ENCODE measurements at regions not wholly inside any gene's neighbourhood (a gene's known extent, or its start where the extent isn't known, plus 50 kb on each side); places are given as distances from the start of the nearest gene placed in this dataset.

DNA sequence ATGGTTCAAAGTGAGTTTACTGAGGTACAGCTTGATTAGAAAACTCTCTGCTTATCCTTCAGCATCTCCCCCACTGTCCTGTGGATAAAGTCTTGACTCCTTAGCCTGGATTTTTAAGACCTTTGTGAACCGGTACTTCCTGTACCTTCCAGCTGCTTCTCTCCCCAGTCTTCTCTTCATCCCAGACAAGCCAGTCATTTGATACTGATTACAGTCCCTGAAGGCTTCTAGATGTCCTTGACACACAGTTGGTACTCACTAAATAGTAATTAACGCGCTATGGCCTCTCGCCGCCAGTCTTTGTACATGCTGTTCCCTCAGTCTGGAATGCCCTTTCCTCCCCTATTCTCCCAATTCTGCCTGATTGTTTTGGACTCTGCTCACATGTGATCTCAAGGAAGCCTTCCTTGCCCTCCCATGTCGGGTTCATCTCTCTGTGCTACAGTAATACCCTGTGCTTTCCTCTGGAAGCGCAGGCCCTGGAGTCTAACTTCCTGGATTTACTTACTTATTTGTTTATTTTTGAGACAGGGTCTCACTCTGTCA lies 50.6 kb upstream of the PTGR2 start:
- no peak for DNase-seq (ENCODE audit: low read depth in 2 of 2)

DNA sequence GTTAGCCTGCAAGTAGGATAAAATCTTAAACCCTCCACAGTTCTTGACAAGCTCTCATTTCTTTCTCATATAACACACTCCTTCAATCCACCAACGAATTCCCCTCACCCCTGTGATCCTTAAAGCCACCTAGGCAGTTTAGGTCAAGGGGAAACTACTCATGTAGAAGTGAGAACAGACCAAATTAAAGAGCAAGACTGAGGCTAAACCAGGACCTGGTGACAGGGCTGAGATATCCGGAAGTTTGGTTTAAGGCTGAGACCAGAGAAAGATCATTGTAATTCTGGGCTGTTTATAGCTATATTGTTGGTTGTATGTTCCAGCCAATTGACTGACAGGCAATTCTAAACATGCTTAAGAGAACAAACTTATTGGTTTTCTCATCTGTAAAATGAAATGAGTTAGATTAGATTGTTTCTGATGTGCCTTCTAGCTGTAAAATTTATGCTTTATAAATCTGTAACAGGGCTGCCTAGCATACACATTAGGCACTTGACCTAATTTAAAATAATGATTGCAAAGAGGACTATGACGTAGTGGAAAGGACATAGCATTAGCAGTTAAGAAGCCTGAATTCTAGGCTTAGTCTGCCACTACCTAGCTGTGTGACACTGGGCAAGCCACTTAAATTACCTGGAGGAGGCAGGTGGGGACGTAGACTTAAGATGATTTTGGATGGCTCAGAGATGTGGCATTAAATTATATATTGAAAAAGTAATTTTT lies 53.9 kb upstream of the PTGR2 start:
- DNase-seq (ENCODE audit: low read depth in 2 of 2): no peak

DNA sequence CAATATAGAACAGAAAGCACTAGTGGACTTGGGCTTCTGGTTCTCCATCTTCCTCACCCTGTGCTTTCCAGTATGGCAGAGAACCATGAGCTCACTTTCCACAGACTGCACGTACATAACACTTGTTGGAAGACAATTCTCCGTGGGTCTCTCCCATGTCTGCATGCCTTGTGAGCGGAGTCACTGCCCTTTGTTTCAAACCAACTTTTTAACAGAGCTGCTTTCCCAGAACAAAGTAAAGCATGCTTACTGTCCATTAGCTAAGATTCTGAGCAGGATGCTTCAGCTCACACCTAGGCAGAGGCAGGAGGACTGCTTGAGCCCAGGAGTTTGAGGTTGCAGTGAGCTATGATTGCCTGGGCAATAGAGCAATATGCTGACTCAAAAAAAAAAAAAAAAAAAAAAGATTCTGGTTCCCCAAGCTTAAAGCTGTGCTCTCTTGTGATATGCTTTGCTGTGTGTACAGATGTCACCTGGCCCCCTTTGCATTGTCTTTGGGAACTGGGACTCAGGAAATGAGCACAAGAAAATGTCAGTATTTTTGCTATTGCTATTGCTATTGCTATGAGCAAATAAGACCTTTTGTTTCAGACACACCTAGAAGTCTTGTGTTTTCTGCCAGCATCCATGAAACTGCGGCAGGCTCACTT lies 54.6 kb upstream of the PTGR2 start:
- DNase-seq (ENCODE audit: low read depth in 2 of 2): no peak

DNA sequence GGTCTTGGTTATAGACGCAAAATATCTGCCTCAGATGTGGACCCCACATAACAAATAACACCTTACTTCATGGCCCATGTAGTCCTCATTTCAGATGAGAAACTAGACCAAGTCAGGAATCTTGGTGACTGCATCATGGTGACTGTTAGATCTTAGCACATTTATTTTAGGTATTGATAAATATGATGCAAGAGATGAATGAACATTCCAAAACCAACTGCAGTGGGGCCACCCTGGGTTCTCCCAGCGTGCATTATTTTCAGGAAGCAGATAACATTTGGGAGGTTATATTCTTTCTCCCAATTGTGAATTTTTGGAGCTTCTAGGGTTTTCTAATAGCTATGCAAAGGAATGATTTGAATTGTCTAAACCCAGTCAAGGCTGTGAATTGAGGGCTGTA lies 55.2 kb upstream of the PTGR2 start:
- no peak for DNase-seq (ENCODE audit: low read depth in 2 of 2)

DNA sequence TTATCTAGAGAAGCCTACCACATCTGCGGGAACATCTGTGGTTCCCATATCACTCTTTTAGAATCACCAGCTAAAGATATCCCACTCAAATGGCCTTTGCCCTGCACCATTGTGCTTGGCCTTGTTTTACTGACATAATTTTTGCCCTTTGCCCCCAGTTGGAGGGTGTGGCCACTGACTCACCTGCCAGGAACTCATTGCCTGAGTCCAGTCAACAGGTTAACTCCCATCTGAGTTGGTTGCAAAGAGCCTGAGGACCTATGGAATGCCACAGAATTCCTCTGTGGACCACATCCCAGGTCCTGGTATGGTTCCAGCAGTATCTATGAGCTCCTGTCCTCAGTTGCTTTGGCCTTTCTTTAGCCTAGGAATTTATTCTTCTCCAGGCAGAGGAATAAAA lies 55.7 kb upstream of the PTGR2 start:
- DNase-seq (ENCODE audit: low read depth in 2 of 2): no peak

DNA sequence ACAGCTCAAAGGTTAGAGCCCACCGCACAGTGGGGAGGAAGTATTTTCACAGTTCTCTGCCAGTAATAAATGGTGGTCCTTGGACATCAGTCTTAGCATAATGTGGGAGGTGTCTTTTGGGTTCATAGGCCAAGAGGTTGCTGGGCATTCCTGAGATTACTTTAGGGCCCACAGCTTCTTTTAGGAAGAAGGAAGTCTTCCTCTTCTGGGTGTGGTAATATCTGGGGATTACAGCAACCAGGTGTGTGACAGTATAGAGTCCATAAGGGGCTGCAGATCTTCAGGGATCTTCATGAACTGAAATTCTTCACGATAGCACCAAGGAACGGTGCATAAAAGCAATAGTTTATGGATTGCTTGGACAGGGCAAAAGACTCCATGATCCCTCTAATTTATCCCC lies 56.2 kb upstream of the PTGR2 start:
- no peak for DNase-seq (ENCODE audit: low read depth in 2 of 2)

DNA sequence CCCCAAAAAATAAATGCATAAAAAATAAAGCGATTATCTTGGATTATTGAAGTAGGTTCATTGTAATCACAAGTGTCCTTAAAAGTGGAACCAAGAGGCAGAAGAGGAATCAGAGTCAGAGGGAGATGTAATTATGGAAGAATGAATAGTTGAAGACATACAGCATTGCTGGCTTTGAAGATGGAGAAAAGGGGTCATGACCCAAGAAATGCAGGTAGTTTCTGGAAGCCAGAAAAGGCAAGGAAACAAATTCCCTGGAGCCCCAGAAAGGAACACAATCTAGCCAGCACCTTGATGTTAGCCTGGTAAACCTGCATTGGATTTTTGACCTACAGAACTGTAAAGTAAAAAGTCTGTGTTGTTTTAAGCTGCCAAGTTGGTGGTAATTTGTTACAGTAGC lies 57.5 kb upstream of the PTGR2 start:
- no peak for DNase-seq (ENCODE audit: low read depth in 2 of 2)

DNA sequence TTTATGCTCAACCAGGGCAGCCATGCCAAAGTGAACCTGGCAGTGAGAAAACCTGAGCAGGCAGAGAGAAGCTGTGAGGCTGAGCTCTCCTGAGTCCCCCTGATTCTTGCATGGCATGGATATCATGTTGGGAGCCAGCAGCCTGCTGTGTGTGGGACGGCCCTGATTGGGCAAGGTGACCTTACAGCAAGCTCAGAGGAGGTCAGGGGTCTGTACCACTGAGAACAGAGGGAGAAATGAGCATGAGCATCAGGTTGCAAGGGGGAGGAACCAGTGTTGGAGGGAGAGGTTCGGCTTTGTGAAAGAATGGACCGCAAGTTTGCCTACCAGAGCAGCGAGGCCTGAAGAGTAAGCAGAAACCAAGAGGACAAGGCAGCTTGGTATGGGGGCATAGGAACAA lies 59.1 kb upstream of the PTGR2 start:
- DNase-seq (ENCODE audit: low read depth in 2 of 2): no peak

DNA sequence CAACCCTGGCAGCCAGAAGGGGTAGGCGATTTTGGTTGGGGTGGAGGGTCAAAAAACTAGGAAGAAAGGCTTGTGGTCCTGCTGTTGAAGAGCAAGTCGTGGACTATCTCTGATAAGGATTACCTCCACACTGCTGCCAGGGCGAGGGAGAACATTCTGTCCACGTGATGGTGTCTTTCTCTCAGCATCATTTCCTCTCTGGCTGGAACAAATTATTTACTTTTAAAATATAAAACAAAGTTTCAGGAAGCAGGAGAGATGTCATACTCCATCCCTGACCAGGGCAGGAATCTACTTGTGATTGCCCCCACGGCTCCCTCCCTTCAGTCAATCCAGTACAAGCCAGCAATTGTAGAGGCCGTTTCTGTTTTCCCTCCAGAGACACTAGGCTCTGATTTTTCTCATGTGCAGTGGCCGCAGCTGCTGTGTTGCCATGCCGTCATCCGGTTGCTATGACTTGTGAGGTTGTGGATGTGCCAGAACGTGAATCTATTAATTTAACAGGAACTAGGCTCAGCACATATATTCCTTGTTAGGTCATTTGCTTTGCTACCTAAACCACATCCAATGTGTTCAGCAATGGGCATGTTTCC lies 61.5 kb upstream of the PTGR2 start:
- no peak for DNase-seq (ENCODE audit: low read depth in 2 of 2)

DNA sequence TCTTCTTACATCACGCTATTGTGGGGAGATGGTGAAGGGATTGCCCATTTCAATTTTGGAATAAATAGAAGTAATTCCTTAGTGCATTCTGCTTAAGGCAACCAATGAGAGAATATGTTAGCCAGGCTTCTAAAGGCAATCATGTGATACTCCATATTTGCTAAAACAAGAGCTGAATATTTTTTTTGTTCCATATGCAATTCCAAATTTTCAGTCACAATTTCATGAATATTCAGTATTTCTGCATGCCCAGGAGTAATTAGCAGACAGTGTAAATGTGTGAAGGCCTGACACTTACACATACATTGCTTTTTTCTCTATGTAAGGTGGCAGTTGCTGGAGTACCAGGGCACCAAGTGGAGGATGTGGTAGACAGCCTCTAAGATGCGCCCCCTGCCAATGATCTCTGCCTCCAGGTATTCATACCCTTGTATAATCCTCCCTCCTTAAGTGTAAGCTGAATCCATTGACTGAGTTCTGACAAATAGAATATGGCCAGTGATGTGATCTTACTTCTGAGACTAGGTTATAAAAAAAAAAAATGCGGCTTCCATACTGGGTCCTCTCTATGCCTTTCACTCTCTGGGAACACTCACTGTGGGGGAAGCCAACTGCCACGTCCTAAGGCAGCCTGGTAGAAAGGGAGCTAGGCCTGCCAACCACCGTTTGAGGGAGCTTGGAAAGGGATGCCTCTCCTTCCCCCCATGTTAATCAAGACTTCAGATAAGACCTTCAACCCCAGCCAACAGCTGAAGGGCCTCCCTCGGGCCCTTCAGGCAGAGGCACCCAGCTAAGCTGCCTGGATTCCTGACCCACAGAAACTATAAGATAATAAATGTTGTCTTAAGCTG lies 62.7 kb upstream of the PTGR2 start:
- DNase-seq (ENCODE audit: low read depth in 2 of 2): no peak

DNA sequence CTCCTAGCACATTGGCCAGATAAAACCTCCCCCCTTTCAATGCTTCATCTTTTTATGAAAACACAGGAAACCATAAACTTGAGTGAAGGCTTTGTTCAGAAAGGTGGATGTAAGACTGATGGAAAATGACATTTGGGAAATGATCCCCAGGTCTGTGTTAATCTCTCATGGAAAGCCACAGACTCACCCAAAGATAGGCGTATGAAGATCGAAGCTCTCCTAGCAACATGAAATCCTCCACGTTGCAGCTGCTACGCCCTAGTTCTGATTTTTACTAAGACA lies 63.4 kb upstream of the PTGR2 start:
- no peak for DNase-seq (ENCODE audit: low read depth in 2 of 2)

DNA sequence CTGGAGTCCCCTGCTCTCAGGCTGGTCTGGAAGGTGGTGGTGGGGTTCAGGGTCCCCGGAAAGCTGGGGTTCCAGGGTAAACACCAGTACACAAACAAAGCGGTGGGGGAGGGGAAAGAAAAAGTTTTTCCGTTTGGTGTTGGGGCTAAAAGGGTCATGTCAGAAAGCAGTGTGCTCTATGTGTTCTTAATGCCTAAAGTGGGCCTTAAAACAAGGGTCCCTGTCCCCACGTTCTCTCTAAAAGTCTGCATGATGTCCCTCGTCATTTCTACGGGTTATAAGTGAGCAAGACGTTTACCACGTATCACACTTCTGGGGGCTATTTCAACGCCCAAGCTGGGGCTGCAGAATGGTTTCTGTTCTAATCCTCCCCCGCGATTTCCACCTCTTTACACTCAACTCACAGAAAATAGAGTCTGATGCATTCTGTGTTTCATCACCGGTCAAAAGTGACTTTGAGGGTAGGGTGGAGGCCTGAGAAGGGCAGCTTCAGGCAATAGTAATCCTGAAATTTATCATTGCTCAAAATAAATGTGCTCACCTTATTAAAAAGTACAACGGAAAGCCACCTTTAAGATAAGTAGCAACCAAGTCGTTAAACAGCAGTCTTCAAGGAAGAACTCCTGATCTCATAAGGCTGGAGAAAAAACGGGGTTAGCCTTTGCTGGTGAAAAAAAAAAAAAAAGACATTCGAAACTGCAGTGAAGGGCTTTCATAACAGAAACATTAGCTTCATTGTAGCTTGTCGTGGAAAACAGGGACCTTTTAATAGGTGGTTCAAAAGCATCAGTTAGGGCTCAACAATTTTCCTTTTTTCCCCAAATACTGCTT lies 63.9 kb upstream of the PTGR2 start:
- peak in 1 of 2 donors; percentile 33 for DNase-seq (ENCODE audit: low read depth in 2 of 2)

DNA sequence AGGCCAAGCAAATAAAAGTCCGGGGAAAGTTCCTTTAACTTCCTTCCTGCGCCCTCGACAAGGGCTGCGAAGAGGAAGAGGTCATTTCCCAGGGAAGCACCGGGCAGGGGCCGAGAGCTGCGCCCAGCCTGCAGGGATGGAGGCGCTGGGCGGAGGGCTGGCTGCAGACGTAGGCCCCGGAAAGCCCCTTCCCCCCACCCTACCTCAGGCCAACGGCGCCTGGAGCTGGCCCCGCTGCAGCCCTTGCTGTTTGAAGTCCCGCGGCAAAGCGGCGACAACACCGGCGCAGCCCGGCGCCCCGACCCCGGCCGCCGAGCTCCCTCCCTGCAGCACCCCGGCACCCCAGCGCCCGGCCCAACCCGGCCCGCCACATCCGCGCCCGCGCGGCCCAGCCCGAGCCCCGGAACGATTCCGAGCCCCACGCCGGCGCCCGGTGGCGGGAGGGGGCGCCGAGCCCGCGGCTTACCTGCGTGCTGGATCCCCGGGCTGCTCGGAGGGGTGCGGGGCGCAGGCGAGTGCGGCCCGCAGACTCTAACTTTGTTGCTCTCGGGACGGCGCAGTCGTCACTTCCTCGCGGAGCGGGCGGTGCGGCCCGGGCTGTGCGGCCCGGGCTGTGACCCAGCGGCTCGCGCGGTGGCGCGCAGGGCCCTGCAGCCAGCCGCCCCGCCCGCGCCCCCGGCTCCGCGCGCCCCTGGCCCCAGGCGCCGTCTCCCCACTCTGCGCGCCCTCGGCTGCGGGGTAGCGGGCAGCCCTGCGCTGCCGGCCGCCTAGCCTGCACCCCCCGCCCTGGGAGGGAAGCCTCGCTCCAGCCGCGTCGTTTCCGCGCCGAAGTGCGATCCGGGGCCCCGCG lies 64.8 kb upstream of the PTGR2 start:
- no peak for DNase-seq (ENCODE audit: low read depth in 2 of 2)

DNA sequence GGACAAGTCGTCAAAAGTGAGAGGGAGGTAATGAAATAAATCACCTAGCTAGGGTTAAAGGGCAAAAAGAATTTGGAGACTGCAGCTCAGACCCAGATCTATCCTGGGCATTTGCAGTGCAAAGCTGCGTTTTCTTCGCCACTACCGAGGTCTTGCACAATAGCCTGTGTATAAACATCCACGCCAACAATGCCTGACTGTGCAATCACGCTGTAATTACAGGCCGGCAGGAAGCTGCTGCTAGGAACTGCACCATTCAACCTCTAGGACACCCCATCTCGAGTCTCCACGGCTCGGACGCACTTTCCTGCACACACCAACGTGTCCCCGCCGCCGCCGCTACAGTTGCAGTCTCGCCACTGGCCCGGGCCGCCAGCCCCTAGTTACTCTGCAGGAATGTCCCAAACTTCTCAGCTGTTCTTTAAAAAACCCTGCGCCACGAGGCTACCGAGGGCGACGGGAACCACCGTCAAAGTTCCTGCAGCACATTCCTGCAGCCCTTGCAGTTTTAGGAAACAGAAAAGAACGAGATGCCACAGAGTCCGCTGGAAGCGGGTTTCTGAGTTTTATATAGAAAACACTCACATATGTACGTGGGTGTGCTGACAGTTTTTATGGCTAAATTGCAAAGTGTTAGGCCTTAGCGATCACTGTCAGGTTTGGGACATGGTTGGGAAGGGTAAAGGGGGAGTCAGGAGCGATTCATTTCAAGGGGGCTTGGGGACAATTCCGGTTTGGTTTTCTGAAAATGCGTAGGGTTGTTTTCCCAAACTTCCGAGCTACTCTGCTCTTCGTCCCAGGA lies 65.6 kb upstream of the PTGR2 start:
- DNase-seq (ENCODE audit: low read depth in 2 of 2): no peak

DNA sequence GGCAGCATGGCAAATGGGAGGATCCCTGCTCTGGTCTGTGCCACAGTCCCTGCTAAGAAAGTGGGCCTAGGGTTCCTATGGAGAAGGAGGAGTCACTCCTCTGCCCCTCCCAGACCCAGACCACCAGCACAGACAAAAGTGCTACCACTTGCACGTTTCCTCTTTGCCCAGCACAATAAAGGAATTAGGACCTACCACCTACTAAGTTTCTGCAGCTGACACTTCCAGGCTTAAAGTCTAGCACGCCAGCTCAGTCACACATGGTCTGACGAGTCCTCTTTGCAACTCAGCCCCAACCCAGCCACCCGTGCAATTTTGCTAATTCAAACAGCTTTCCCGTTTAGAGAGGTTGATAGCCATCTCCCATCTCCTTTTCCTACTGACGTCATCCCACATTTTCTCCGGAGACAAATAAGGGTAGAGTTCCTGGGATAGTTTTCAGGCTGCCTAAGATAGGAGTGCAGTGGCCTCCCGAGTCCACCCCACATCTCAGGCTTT lies 66.2 kb upstream of the PTGR2 start:
- no peak for DNase-seq (ENCODE audit: low read depth in 2 of 2)

DNA sequence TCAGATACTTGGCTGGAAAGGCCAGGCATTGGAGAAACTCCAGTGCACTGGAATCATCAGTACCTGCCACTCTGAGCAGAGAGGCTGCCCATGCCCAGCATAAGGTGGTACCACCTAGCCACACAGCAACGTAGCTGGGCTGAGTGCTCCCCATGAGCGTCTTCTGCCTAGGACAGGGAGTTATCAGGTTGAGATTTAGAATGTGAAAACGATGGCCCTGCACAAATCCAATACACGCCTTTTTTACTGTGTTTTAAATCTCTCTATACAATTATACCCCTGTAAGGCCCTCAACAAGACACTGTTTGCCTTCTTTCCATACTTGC lies 66.7 kb upstream of the PTGR2 start:
- no peak for DNase-seq (ENCODE audit: low read depth in 2 of 2)

DNA sequence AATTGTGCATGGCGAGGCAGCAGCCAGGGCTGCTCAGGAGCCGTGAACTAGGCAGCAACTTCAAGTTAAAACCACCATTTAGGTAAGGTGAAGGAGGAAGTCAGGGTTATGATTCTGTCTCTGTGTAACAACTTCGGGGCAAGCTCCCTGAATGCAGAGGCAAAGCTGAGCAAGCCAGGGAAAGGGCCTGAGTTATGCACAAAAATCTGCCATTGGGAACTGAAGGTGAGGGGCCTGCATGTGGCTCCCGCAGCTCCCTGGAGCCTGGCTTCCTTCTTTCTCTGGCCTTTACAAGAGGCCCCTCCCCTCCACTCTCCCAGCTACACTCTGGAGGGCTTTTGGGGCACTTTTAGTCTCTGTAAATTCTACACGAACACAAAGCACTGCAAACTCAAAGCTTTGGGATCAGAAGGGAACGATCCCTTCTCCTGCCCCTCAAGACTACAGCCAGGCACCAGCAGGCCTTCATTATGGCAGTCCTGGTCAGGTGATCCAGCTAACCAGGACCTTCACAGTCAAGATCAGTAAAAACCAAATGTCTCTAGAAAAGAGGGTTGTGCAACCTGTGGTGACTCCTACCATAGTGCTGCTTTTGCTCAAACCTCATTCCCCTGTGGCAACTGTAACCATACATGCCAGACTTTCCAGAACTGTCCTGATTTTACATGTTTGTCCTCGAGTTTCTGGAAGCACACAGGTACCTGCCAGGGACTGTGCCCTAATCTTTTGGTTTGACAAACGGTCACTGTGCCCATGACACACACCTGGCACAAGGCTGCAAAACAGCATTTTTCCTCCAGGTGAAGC lies 67.2 kb upstream of the PTGR2 start:
- no peak for DNase-seq (ENCODE audit: low read depth in 2 of 2)

DNA sequence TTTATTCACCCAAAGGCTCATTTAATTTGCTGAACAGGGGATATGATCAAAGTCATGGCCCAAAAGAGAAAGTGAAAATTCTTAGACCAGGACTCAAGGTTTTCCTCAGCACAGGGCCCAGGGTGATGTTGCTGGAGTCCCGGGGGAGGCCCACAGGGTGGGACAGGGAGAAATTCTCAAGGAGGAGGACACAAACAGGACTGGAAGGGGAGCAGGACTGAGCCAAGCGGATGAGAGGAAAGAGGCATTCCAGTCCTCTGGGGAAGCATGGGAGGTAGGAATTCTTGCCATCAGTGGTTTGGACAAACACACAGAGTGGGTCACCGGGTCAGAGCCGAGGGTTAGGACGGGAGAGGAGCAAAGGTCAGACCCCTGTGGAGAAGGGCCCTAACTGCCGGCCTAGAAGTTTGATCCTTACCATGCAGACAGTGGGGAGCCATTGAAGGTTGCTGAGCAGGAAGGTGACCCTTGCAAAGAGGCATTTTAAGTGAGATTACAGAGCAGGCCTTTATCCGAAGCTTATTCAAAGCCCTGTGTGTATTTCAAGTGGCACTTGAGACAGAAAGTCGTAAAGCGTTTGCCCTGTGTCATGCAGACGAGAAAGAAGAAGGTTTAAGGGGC lies 68.4 kb upstream of the PTGR2 start:
- DNase-seq (ENCODE audit: low read depth in 2 of 2): no peak
